ENCODE measurements at regions not wholly inside any gene's neighbourhood (a gene's known extent, or its start where the extent isn't known, plus 50 kb on each side); places are given as distances from the start of the nearest gene placed in this dataset.
"Not testable (repeated sequence)": the region's sequence is repeated elsewhere in the genome, so short reads cannot be mapped to it uniquely, and the experiment has no call there.

- intact Hi-C loops (cut with DNase I), result no loop called here
- ATAC-seq (no peak), DNase-seq (ENCODE audit: low spot score) (no peak)
Measured at GRCh38 chr4:146088690-146089089, 86.8 kb upstream of the LSM6 start.

GRCh38 chr4:146087856-146088255 is 87.7 kb upstream of the LSM6 start:
- ATAC-seq, result no peak
- no peak for DNase-seq (ENCODE audit: low spot score)
- intact Hi-C loops (cut with DNase I), result no loop called here

GRCh38 chr4:146076081-146076480 is 99.4 kb upstream of the LSM6 start:
- intact Hi-C loops (cut with DNase I), result no loop called here
- no peak for ATAC-seq
- DNase-seq (ENCODE audit: low spot score), result no peak

- ATAC-seq, result no peak
- intact Hi-C loops (cut with DNase I), result no loop called here
Measured at GRCh38 chr4:146073517-146073916, 102.0 kb upstream of the LSM6 start.

GRCh38 chr4:146072376-146072775 is 103.1 kb upstream of the LSM6 start:
- DNase-seq (ENCODE audit: low spot score) (no peak), ATAC-seq (no peak)
- intact Hi-C loops (cut with DNase I), result no loop called here

More at GRCh38 chr4:146073517-146073916, 102.0 kb upstream of the LSM6 start:
- DNase-seq (ENCODE audit: low spot score), result no peak

GRCh38 chr4:146071390-146071789 is 104.1 kb upstream of the LSM6 start:
- DNase-seq (ENCODE audit: low spot score) (no peak), ATAC-seq (no peak)
- intact Hi-C loops (cut with DNase I), result no loop called here

- DNase-seq (ENCODE audit: low spot score) (no peak), ATAC-seq (no peak)
- intact Hi-C loops (cut with DNase I), result no loop called here
Measured at GRCh38 chr4:146063143-146063542, 112.4 kb upstream of the LSM6 start.

GRCh38 chr4:146062340-146062739 is 113.2 kb upstream of the LSM6 start:
- DNase-seq (ENCODE audit: low spot score) (no peak), ATAC-seq (no peak)
- intact Hi-C loops (cut with DNase I), result no loop called here

- no peak for ATAC-seq
- no peak for DNase-seq (ENCODE audit: low spot score)
- intact Hi-C loops (cut with DNase I), result no loop called here
Measured at GRCh38 chr4:146061610-146062334, 113.7 kb upstream of the LSM6 start.

- intact Hi-C loops (cut with DNase I), result no loop called here
- no peak for ATAC-seq
- DNase-seq (ENCODE audit: low spot score), result no peak
Measured at GRCh38 chr4:146059865-146060264, 115.7 kb upstream of the LSM6 start.

- ATAC-seq, result no peak
- DNase-seq (ENCODE audit: low spot score), result no peak
- intact Hi-C loops (cut with DNase I), result no loop called here
Measured at GRCh38 chr4:146059151-146059550, 116.4 kb upstream of the LSM6 start.

- no peak for DNase-seq (ENCODE audit: low spot score)
- ATAC-seq, result no peak
- intact Hi-C loops (cut with DNase I), result no loop called here
Measured at GRCh38 chr4:146058531-146058930, 117.0 kb upstream of the LSM6 start.

- intact Hi-C loops (cut with DNase I), result no loop called here
Measured at GRCh38 chr4:146054676-146055075, 116.1 kb upstream of the ZNF827 start.

GRCh38 chr4:146053891-146054290 is 115.3 kb upstream of the ZNF827 start:
- intact Hi-C loops (cut with DNase I), result no loop called here
- ATAC-seq (no peak), DNase-seq (ENCODE audit: low spot score) (no peak)

More at GRCh38 chr4:146054676-146055075, 116.1 kb upstream of the ZNF827 start:
- DNase-seq (ENCODE audit: low spot score), result no peak
- ATAC-seq, result no peak

GRCh38 chr4:146051728-146052391 is 113.2 kb upstream of the ZNF827 start:
- intact Hi-C loops (cut with DNase I), result no loop called here
- DNase-seq (ENCODE audit: low spot score) (no peak), ATAC-seq (no peak)

- ATAC-seq (no peak), DNase-seq (ENCODE audit: low spot score) (no peak)
- intact Hi-C loops (cut with DNase I), result no loop called here
Measured at GRCh38 chr4:146051223-146051622, 112.6 kb upstream of the ZNF827 start.

GRCh38 chr4:146049802-146050201 is 111.2 kb upstream of the ZNF827 start:
- intact Hi-C loops (cut with DNase I), result no loop called here
- DNase-seq (ENCODE audit: low spot score), result no peak
- ATAC-seq, result no peak

- intact Hi-C loops (cut with DNase I); ATAC-seq; DNase-seq (ENCODE audit: low spot score): not testable (repeated sequence)
Measured at GRCh38 chr4:146047768-146048167, 109.1 kb upstream of the ZNF827 start.

GRCh38 chr4:146041139-146042004 is 102.7 kb upstream of the ZNF827 start:
- intact Hi-C loops (cut with DNase I), result no loop called here
- ATAC-seq, result no peak
- DNase-seq (ENCODE audit: low spot score), result no peak

- intact Hi-C loops (cut with DNase I), result no loop called here
- ATAC-seq (no peak), DNase-seq (ENCODE audit: low spot score) (no peak)
Measured at GRCh38 chr4:146040623-146041022, 102.0 kb upstream of the ZNF827 start.

Measured in sciatic nerve (tissue), 2 donors.